ENCODE measurements at regions not wholly inside any gene's neighbourhood (a gene's known extent, or its start where the extent isn't known, plus 50 kb on each side); places are given as distances from the start of the nearest gene placed in this dataset.

DNA sequence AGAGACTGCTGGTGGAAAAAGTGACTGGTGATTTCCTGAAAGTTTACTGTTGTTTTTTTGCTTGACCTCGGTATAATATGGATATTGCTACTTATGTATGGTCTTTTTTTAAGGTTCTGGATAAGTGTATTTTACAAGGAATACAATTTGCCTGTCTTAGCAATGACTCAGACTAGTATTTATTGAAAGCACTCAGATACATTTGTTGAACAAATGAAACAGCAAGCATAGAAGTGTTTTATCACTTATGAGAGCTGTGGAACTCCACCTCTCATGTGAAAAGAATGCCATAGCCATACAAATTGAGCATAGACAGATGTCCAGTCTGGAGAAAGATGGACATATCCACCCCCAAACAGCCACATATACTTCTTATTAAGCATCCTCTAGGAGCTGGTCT is 340.4 kb upstream of the FBXO33 start:
- DNase-seq (ENCODE audit: low spot score) (no peak), ATAC-seq (no peak)
- H3K27ac Mint-ChIP-seq = peak overlapping the region; percentile 79
- no peaks in the 10 kb centered on the region for H3F3A ChIP-seq (replicated peaks; ENCODE audit: low read depth)
- no peaks in the 10 kb centered on the region for H3K36me3 ChIP-seq (ENCODE audit: insufficient read depth)
- H3K9me2 ChIP-seq (ENCODE audit: insufficient read depth) = no peaks in the 10 kb centered on the region; the same call in 1 of the 2 replicates
- TF ChIP-seq ZNF331 (CRISPR knock-in tag; IDR thresholded peaks at IDR 0.05; ENCODE audit: low read depth) (no peak), POLR2AphosphoS5 (IDR thresholded peaks at IDR 0.05; ENCODE audit: low read depth) (no peak), ZNF114 (CRISPR knock-in tag; IDR thresholded peaks at IDR 0.05) (no peak), EZH2 (IDR thresholded peaks at IDR 0.05; ENCODE audit: low read depth, unreplicated experiment) (no peak), STAT1 (IDR thresholded peaks at IDR 0.05; ENCODE audit: unreplicated experiment) (no peak)
- TF ChIP-seq, protein P1, sequence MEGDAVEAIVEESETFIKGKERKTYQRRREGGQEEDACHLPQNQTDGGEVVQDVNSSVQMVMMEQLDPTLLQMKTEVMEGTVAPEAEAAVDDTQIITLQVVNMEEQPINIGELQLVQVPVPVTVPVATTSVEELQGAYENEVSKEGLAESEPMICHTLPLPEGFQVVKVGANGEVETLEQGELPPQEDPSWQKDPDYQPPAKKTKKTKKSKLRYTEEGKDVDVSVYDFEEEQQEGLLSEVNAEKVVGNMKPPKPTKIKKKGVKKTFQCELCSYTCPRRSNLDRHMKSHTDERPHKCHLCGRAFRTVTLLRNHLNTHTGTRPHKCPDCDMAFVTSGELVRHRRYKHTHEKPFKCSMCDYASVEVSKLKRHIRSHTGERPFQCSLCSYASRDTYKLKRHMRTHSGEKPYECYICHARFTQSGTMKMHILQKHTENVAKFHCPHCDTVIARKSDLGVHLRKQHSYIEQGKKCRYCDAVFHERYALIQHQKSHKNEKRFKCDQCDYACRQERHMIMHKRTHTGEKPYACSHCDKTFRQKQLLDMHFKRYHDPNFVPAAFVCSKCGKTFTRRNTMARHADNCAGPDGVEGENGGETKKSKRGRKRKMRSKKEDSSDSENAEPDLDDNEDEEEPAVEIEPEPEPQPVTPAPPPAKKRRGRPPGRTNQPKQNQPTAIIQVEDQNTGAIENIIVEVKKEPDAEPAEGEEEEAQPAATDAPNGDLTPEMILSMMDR (conservative IDR thresholded peaks at IDR 0.05; ENCODE audit: low read depth in 2 of 2) = no peak
- H3K4me3 ChIP-seq = no peak overlapping the region
- peaks cover 27% of the 10 kb centered on the region for H3K4me1 ChIP-seq (ENCODE audit: insufficient read depth)
- peaks cover 15% of the 10 kb centered on the region for H3K4me1 Mint-ChIP-seq
- no peaks in the 10 kb centered on the region for H4K20me1 ChIP-seq (replicated peaks; ENCODE audit: insufficient read depth)
- no peaks in the 10 kb centered on the region for H3K27me3 Mint-ChIP-seq (ENCODE audit: insufficient read depth, low read depth, poor library complexity)
- H3K79me2 ChIP-seq (replicated peaks; ENCODE audit: insufficient read depth) = no peaks in the 10 kb centered on the region
- no peak overlapping the region for H3K27ac ChIP-seq (ENCODE audit: low read depth)
- H3K4me3 Mint-ChIP-seq = no peak overlapping the region
- no peak overlapping the region for H2AFZ ChIP-seq
- H3K27me3 ChIP-seq (ENCODE audit: insufficient read depth) = no peaks in the 10 kb centered on the region
- no peaks in the 10 kb centered on the region for H3K9me3 Mint-ChIP-seq
- no peak overlapping the region for H3K4me2 ChIP-seq
- H3K36me3 Mint-ChIP-seq (ENCODE audit: low read depth) = no peaks in the 10 kb centered on the region

DNA sequence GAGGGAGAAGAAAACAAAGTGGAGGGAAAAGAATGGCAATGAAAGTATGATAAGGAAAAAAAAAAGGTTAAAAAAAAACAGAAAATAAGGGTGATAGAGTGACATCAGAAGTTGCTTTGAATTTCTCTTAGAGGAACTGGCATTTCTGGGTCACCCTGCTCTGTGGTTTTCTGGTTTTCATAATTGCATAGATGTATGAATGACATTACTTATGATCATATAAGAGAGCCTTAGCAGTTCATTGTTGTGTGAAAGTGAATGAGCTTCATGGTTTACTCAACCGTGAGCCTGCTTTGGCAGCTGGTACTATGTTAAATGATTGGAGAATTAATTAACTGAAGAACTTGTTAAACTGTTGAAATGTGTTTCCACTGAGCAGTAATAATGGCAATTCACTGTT is 336.4 kb upstream of the FBXO33 start:
- H3K27me3 ChIP-seq (ENCODE audit: insufficient read depth) = no peaks in the 10 kb centered on the region
- no peak overlapping the region for H3K27ac ChIP-seq (ENCODE audit: low read depth)
- Mint-ChIP-seq H3K27me3 (ENCODE audit: insufficient read depth, low read depth, poor library complexity) (no peaks in the 10 kb centered on the region), H3K9me3 (no peaks in the 10 kb centered on the region), H3K36me3 (ENCODE audit: low read depth) (no peaks in the 10 kb centered on the region), H3K4me3 (no peak overlapping the region), H3K27ac (no peak overlapping the region), H3K4me1 (peaks cover 15% of the 10 kb centered on the region)
- no peaks in the 10 kb centered on the region for H3K79me2 ChIP-seq (replicated peaks; ENCODE audit: insufficient read depth)
- H4K20me1 ChIP-seq (replicated peaks; ENCODE audit: insufficient read depth) = no peaks in the 10 kb centered on the region
- no peaks in the 10 kb centered on the region for H3F3A ChIP-seq (replicated peaks; ENCODE audit: low read depth)
- H3K4me2 ChIP-seq = no peak overlapping the region
- H3K4me1 ChIP-seq (ENCODE audit: insufficient read depth) = peaks cover 22% of the 10 kb centered on the region
- no peaks in the 10 kb centered on the region for H3K36me3 ChIP-seq (ENCODE audit: insufficient read depth)
- H2AFZ ChIP-seq = no peak overlapping the region
- no peaks in the 10 kb centered on the region for H3K9me2 ChIP-seq (ENCODE audit: insufficient read depth)
- DNase-seq (ENCODE audit: low spot score) = no peak
- no peak overlapping the region for H3K4me3 ChIP-seq
- TF ChIP-seq, protein P2, sequence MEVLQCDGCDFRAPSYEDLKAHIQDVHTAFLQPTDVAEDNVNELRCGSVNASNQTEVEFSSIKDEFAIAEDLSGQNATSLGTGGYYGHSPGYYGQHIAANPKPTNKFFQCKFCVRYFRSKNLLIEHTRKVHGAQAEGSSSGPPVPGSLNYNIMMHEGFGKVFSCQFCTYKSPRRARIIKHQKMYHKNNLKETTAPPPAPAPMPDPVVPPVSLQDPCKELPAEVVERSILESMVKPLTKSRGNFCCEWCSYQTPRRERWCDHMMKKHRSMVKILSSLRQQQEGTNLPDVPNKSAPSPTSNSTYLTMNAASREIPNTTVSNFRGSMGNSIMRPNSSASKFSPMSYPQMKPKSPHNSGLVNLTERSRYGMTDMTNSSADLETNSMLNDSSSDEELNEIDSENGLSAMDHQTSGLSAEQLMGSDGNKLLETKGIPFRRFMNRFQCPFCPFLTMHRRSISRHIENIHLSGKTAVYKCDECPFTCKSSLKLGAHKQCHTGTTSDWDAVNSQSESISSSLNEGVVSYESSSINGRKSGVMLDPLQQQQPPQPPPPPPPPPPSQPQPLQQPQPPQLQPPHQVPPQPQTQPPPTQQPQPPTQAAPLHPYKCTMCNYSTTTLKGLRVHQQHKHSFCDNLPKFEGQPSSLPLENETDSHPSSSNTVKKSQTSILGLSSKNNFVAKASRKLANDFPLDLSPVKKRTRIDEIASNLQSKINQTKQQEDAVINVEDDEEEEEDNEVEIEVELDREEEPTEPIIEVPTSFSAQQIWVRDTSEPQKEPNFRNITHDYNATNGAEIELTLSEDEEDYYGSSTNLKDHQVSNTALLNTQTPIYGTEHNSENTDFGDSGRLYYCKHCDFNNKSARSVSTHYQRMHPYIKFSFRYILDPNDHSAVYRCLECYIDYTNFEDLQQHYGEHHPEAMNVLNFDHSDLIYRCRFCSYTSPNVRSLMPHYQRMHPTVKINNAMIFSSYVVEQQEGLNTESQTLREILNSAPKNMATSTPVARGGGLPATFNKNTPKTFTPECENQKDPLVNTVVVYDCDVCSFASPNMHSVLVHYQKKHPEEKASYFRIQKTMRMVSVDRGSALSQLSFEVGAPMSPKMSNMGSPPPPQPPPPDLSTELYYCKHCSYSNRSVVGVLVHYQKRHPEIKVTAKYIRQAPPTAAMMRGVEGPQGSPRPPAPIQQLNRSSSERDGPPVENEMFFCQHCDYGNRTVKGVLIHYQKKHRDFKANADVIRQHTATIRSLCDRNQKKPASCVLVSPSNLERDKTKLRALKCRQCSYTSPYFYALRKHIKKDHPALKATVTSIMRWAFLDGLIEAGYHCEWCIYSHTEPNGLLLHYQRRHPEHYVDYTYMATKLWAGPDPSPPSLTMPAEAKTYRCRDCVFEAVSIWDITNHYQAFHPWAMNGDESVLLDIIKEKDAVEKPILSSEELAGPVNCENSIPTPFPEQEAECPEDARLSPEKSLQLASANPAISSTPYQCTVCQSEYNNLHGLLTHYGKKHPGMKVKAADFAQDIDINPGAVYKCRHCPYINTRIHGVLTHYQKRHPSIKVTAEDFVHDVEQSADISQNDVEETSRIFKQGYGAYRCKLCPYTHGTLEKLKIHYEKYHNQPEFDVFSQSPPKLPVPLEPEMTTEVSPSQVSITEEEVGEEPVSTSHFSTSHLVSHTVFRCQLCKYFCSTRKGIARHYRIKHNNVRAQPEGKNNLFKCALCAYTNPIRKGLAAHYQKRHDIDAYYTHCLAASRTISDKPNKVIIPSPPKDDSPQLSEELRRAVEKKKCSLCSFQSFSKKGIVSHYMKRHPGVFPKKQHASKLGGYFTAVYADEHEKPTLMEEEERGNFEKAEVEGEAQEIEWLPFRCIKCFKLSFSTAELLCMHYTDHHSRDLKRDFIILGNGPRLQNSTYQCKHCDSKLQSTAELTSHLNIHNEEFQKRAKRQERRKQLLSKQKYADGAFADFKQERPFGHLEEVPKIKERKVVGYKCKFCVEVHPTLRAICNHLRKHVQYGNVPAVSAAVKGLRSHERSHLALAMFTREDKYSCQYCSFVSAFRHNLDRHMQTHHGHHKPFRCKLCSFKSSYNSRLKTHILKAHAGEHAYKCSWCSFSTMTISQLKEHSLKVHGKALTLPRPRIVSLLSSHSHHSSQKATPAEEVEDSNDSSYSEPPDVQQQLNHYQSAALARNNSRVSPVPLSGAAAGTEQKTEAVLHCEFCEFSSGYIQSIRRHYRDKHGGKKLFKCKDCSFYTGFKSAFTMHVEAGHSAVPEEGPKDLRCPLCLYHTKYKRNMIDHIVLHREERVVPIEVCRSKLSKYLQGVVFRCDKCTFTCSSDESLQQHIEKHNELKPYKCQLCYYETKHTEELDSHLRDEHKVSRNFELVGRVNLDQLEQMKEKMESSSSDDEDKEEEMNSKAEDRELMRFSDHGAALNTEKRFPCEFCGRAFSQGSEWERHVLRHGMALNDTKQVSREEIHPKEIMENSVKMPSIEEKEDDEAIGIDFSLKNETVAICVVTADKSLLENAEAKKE (CRISPR knock-in tag; IDR thresholded peaks at IDR 0.05) = no peak
- ATAC-seq = no peak

Measured in GM23338 (cell line).